ENCODE measurements at regions not wholly inside any gene's neighbourhood (a gene's known extent, or its start where the extent isn't known, plus 50 kb on each side); places are given as distances from the start of the nearest gene placed in this dataset.
"Not testable (repeated sequence)": the region's sequence is repeated elsewhere in the genome, so short reads cannot be mapped to it uniquely, and the experiment has no call there.

DNA sequence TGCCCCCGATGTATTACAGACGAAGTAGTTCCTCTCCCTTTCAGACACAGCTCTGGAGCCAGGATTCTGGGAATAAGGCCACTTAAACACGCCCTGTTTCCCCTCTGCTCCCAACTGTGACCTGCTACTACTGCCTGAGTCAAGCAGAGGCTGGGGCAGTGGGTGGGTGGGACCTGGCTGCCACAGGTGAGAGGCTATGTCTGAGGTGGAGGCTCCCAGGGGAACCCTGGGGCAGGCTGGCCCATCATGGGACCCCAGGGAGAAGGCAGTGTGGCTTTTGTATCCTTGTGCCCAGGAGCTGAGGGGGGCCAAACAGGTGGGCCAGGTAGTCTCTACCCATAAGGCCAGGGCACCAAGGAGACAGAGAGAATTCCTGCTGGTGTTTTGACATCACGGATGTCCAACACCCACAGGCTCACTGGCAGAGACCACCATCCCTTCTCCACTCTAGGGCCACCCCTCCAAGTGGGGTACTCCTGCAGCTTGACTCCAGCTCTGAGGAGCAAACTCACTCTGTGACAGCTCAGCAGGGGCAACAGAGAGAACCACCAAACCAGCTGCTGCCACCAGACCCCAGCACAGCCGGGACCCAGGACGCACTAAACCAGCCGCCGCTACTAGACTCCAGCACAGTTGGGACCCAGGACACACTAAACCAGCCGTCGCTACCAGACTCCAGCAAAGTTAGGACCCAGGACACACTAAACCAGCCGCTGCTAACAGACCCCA is 105.3 kb upstream of the SMURF2 start:
- no peaks in the 10 kb centered on the region for H3K27me3 ChIP-seq (ENCODE audit: insufficient read depth, low read length)
- H3K4me1 ChIP-seq (ENCODE audit: insufficient read depth, low read length), result no peaks in the 10 kb centered on the region
- H3K9me3 ChIP-seq (ENCODE audit: low read depth, low read length), result no peaks in the 10 kb centered on the region
- no peak overlapping the region for H3K4me3 ChIP-seq (ENCODE audit: low read length)

DNA sequence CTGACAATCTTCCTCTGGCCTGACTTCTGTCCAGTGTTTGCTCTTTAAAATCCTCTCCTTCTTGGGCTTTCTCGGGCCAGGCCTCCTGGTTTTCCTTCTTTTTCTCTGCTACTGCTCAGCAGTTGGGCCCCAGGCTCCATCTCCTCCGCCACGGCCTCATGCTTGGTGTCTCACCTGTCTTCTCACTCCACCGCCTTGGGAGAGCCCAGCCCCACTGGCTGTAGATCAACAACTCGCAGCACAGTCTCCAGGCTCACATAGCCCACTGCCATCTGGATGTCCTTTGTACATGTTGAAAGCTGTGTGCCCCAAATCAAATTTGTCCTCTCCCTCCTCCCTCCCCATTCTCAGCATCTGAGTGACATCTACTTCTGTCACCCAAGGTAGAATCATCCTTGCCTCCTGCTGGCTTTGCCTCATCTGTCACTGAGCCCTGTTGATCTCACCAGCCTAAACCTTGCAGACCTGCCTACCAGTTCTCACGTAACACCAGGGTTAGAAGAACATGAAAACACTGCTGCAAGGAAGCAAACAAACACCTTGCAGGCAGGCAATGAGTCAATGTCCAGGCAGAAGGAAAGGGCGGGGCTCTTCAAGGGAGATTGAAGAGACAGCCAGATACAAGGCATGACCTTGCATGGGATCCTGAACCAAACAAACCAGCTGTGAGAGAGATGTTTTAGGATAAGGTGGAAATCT is 103.2 kb upstream of the SMURF2 start:
- Histone ChIP-seq H3K4me1 (ENCODE audit: insufficient read depth, low read length) (no peaks in the 10 kb centered on the region), H3K27me3 (ENCODE audit: insufficient read depth, low read length) (no peaks in the 10 kb centered on the region), H3K4me3 (ENCODE audit: low read length) (no peak overlapping the region), H3K9me3 (ENCODE audit: low read depth, low read length) (no peaks in the 10 kb centered on the region)

DNA sequence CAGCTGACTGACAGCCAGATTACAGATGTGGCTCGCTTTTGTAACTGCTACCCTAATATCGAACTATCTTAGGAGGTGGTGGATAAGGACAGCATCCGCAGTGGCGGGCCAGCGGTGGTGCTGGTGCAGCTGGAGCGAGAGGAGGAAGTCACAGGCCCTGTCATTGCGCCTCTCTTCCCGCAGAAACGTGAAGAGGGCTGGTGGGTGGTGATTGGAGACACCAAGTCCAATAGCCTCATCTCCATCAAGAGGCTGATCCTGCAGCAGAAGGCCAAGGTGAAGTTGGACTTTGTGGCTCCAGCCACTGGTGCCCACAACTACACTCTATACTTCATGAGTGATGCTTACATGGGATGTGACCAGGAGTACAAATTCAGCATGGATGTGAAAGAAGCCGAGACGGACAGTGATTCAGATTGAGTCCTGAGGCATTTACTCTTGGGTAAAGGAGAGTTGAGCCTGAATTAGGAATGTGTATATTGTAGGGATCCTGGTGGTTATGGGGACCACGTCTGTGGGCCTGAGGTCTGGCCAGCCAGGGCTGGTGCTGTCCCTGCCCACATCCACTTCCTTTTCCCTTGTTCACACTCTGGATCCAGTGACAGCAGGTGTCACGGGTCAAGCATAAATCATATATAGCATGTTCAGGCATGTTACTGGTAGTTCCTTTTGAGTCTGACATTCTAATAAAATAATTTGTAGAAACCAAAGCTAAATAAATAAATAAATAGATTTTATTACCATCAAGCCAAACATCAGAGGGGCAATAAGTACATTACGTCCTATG is 89.0 kb upstream of the SMURF2 start:
- Histone ChIP-seq H3K9me3 (ENCODE audit: low read depth, low read length) (no peaks in the 10 kb centered on the region), H3K4me3 (ENCODE audit: low read length) (no peak overlapping the region), H3K4me1 (ENCODE audit: insufficient read depth, low read length) (no peaks in the 10 kb centered on the region), H3K27me3 (ENCODE audit: insufficient read depth, low read length) (no peaks in the 10 kb centered on the region)

DNA sequence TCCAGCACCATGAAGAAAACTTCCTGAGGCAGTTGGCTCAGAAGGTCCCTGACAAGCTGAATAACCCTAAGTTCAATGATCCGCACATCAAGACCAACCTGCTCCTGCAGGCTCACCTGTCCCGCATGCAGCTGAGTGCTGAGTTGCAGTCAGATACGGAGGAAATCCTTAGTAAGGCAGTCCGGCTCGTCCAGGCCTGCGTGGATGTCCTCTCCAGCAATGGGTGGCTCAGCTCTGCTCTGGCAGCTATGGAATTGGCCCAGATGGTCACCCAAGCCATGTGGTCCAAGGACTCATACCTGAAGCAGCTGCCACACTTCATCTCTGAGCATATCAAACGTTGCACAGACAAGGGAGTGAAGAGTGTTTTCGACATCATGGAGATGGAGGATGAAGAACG is 88.4 kb upstream of the SMURF2 start:
- Histone ChIP-seq H3K4me1 (ENCODE audit: insufficient read depth, low read length) (no peaks in the 10 kb centered on the region), H3K9me3 (ENCODE audit: low read depth, low read length) (no peaks in the 10 kb centered on the region), H3K4me3 (ENCODE audit: low read length) (no peak overlapping the region), H3K27me3 (ENCODE audit: insufficient read depth, low read length) (no peaks in the 10 kb centered on the region)

DNA sequence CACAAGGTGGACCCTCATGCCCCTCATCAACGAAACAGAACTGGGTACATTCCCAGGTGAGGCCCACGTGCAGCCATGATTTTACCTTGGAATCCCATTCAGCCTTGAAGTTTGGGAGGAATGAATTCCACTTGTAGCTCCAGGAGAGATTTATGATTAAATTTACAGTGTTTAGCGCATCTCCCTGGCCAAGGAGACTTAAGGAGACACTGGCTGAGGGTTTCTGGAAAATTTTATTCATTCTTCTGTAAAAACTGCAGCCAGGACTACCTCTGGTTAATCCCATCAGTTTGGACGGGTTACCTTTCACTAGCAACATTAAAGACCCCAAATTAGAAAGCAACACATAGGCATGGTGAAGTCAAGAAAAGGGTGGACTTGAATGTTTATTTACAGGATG is 87.2 kb upstream of the SMURF2 start:
- Histone ChIP-seq H3K27me3 (ENCODE audit: insufficient read depth, low read length) (no peaks in the 10 kb centered on the region), H3K9me3 (ENCODE audit: low read depth, low read length) (no peaks in the 10 kb centered on the region), H3K4me1 (ENCODE audit: insufficient read depth, low read length) (no peaks in the 10 kb centered on the region), H3K4me3 (ENCODE audit: low read length) (no peak overlapping the region)

DNA sequence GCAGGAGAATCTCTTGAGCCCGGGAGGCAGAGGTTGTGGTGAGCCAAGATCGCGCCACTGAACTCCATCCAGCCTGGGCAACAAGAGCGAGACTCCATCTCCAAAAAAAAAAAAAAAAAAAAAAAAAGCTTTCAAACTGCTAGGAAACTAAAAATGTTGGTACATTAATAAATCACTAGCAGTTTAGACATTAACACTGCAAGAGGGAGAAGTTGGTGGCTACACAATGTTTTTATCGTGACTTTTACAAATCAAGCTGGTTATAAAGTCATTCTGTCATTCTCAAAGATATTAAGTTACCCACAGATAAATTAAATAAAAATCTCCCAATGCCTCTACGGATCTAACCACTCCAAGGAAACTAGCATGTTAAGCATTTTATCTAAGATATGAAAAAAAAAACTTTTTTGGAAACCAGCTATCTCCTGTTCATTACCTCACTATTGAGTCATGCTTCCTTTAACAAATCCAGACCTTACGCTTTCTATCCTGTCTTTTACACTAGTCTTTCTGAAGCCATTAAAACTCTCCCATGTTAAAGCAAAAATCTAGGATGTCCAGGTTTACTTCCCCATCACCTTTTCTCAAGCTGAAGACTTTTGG is 85.9 kb upstream of the SMURF2 start:
- Histone ChIP-seq H3K9me3 (ENCODE audit: low read depth, low read length) (no peaks in the 10 kb centered on the region), H3K27me3 (ENCODE audit: insufficient read depth, low read length) (no peaks in the 10 kb centered on the region), H3K4me1 (ENCODE audit: insufficient read depth, low read length) (no peaks in the 10 kb centered on the region), H3K4me3 (ENCODE audit: low read length) (no peak overlapping the region)

DNA sequence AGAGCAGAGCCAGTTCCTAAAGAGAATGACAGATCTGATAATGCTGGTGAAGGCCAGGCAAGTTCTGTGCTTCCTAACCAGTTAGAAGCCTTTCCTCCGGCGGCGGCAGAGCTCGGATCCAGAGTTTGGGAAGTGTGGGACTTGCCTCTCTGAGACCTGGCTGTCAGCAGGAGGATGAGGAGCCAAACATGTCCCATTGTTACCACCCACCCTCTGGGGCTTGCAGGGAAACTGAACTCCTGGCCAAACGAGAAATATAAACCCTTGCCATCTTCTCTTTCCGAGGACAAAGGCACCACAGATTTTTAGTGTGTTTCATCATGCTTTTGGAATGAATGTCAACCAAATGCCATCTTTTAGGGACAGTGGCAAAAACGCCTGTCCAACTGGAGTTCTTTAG is 80.2 kb upstream of the SMURF2 start:
- Histone ChIP-seq H3K4me3 (ENCODE audit: low read length) (no peak overlapping the region), H3K4me1 (ENCODE audit: insufficient read depth, low read length) (peaks cover 13% of the 10 kb centered on the region), H3K9me3 (ENCODE audit: low read depth, low read length) (no peaks in the 10 kb centered on the region), H3K27me3 (ENCODE audit: insufficient read depth, low read length) (no peaks in the 10 kb centered on the region)

DNA sequence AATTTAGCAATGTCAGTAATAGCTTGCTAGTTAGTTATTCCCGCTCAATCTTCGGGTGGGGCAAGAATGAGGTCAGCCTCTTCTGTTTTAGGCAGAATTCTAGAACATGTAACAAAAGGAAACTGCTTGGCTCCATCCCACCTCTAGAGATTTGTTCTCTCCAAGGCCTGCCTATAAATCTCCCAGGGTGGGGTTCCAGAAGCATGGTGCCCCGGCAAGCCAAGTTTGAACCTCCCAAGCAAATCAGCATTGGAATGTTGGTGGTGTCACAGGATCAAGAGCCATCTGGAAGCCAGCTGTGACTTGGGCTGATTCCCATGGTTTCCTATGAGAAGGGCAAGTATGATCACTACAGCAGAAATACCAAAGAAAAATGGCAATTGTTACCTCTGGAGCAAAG is 79.8 kb upstream of the SMURF2 start:
- H3K4me3 ChIP-seq (ENCODE audit: low read length); H3K9me3 ChIP-seq (ENCODE audit: low read depth, low read length); H3K27me3 ChIP-seq (ENCODE audit: insufficient read depth, low read length): not testable (repeated sequence)
- peaks cover 13% of the 10 kb centered on the region for H3K4me1 ChIP-seq (ENCODE audit: insufficient read depth, low read length)

DNA sequence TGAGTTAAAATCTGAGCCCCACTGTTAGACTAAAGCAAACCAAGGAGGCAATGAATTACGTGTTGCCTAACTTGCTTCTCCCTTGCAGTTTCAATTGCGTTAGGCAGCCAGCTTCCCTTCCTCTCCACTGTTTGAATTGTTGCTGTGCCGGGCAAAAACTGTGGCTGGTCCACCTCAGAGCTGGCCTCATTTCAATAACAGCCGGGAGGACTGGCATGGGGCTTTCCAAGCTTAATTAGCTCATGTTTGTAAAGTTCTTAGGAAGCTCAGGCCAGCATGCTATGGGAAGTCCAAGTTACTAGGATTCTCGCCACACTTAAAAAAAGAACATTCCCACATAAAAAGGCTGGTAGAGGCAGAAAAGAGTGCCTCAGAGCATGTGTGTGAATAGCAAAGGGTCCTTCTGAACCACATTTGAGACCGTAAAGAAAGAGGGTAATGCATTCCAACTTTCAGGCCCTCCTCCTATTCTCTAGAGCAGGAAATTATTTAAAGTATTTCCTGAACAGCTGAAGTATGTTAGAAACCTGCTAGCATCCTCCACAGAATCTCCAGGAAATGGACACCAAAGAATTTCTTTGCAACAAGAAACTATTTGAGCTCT is 79.0 kb upstream of the SMURF2 start:
- no peaks in the 10 kb centered on the region for H3K27me3 ChIP-seq (ENCODE audit: insufficient read depth, low read length)
- no peaks in the 10 kb centered on the region for H3K9me3 ChIP-seq (ENCODE audit: low read depth, low read length)
- no peak overlapping the region for H3K4me3 ChIP-seq (ENCODE audit: low read length)
- H3K4me1 ChIP-seq (ENCODE audit: insufficient read depth, low read length), result peaks cover 13% of the 10 kb centered on the region

DNA sequence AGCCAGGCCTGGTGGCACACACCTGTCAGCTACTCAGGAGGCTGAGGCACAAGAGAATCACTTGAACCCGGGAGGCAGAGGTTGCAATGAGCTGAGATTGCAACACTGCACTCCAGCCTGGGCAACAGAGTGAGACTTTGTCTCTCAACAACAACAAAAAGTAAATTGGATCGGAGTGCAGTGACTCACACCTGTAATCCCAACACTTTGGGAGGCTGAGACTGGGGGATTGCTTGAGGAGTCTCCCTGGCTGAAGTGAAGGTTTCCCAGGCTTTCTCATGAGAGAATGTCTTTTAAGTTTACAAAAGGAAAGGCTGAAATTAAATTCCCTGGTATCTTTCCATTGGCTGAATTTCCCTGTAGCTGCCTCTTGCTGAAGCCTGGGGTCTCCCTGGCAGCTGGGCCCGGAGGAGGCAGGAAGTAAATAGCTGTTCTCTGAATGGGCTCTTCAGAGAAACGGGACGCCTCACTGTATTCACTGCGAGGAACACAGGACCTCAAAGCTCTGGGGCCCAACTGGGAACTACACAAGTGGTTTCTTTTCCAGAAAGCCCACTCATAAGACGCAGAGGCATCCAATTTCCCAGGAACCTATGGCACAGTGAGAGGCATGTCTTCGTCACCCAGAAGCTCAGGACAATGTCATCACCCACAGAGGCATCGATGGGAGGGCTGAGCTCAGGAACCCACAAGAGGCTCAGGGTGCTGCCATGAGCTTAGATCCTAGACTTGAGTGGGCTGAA is 77.4 kb upstream of the SMURF2 start:
- H3K27me3 ChIP-seq (ENCODE audit: insufficient read depth, low read length), result no peaks in the 10 kb centered on the region
- no peaks in the 10 kb centered on the region for H3K9me3 ChIP-seq (ENCODE audit: low read depth, low read length)
- no peak overlapping the region for H3K4me3 ChIP-seq (ENCODE audit: low read length)
- H3K4me1 ChIP-seq (ENCODE audit: insufficient read depth, low read length), result peaks cover 13% of the 10 kb centered on the region

DNA sequence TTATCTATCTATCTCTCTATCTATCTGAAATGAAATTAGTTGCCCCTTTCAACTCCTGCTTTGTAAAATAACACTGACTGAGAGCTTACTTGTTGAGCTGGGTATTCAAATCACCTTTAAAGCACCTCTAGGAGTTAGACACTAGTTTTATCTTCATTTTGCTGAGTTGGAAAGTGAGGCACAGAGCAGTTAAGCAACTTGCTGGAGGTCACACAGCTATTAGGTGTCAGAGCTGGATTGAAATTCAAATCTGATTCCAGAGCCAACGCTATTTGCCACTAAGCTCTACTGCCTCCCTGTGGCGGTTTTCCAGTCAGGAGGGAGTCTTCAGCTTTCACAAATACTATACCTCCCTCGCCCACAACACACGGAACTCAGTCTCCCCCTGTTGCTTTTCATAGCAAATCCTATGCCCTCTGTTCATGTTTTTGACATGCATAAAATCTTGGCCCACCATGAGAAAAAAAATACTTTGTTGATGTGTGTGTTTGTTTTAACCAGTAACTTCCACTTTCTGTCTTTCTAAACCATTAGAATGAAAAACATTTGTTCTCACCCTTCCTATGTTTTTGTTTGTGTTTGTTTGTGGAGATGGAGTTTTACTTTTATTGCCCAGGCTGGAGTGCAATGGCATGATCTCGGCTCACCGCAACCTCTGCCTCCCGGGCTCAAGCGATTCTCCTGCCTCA is 74.8 kb upstream of the SMURF2 start:
- H3K4me1 ChIP-seq (ENCODE audit: insufficient read depth, low read length), result peaks cover 7% of the 10 kb centered on the region
- H3K27me3 ChIP-seq (ENCODE audit: insufficient read depth, low read length), result no peaks in the 10 kb centered on the region
- no peaks in the 10 kb centered on the region for H3K9me3 ChIP-seq (ENCODE audit: low read depth, low read length)
- H3K4me3 ChIP-seq (ENCODE audit: low read length), result no peak overlapping the region

DNA sequence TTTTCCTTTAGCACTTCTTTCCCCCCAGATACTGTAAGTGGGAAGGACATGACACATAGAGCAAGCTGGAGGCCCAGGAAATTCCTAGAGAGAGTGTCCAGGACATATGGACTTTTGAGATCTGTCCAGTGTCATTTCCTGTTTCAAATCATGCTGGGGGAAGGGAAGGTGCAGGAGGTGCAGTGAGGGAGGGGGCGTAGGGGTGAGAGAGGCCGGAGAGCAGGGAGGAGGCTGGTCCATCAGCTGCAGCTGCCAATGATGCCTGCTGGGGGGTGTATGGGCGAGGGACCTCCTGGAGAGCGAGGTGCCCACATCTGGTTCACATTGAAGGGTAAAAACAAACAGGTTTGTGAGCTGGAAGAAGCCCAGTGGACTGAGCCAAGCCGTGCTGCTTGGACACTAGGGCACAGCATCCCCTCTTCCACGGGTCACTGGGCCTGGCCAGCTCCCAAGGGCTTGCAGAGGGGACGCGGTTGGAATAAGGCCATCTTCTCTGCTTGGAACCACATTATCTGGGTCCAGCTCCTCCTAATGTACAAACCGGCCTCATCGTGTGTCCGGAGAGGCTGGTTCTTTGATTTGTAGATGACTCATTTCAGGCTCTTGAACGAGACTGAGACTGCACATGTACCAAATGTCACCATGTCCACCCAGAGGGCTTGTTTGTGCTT is 70.4 kb upstream of the SMURF2 start:
- Histone ChIP-seq H3K9me3 (ENCODE audit: low read depth, low read length) (no peaks in the 10 kb centered on the region), H3K4me1 (ENCODE audit: insufficient read depth, low read length) (no peaks in the 10 kb centered on the region), H3K27me3 (ENCODE audit: insufficient read depth, low read length) (no peaks in the 10 kb centered on the region), H3K4me3 (ENCODE audit: low read length) (no peak overlapping the region)

DNA sequence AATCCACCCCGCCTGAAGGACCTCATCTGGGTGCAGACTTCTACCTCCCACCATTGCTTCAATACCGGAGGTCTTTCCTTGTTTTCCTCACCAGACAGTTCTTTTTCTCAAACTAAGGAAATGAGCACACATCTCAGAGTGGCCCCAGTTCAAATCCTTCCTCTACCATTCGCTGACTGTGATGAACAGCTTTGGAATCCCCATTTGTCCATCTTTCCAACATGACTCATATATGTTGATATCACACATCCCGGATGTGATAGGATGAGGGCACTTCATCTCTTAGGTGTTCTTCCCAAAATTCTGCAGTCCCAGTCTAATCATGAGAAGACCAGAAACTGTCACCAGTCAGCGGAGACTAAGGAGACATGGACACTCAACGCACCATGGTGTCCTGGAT is 67.9 kb upstream of the SMURF2 start:
- H3K9me3 ChIP-seq (ENCODE audit: low read depth, low read length); H3K4me1 ChIP-seq (ENCODE audit: insufficient read depth, low read length); H3K4me3 ChIP-seq (ENCODE audit: low read length); H3K27me3 ChIP-seq (ENCODE audit: insufficient read depth, low read length): not testable (repeated sequence)
